GM19452 (cell line): ENCODE measurements at regions not wholly inside any gene's neighbourhood (a gene's known extent, or its start where the extent isn't known, plus 50 kb on each side); places are given as distances from the start of the nearest gene placed in this dataset.

Experiments
- ATAC-seq: cut with Tn5 transposase; IDR thresholded peaks from one replicate; pipeline ENCODE4 v1.9.1; 2021; ENCODE audit not compliant: unreplicated experiment

GRCh38 chr7:130989101-130989795 is 255.2 kb upstream of the KLF14 start:
- ATAC-seq, result no peak

GRCh38 chr7:130990178-130990832 is 256.3 kb upstream of the KLF14 start:
- ATAC-seq, result no peak

GRCh38 chr7:130993671-130994365 is 259.8 kb upstream of the KLF14 start:
- ATAC-seq, result no peak

- no peak for ATAC-seq
Observed at GRCh38 chr7:130994378-130995115, 260.5 kb upstream of the KLF14 start.

- no peak for ATAC-seq
Observed at GRCh38 chr7:130995252-130996081, 261.5 kb upstream of the KLF14 start.

- no peak for ATAC-seq
Observed at GRCh38 chr7:130996205-130996832, 262.3 kb upstream of the KLF14 start.

- no peak for ATAC-seq
Observed at GRCh38 chr7:130996833-130997231, 262.8 kb upstream of the KLF14 start.

GRCh38 chr7:130998993-130999602 is 265.1 kb upstream of the KLF14 start:
- ATAC-seq, result no peak

GRCh38 chr7:130999926-131000325 is 265.9 kb upstream of the KLF14 start:
- no peak for ATAC-seq

- ATAC-seq, result no peak
Observed at GRCh38 chr7:131000389-131000788, 266.4 kb upstream of the KLF14 start.

GRCh38 chr7:131000873-131001272 is 266.9 kb upstream of the KLF14 start:
- ATAC-seq, result no peak

- no peak for ATAC-seq
Observed at GRCh38 chr7:131002600-131002999, 268.6 kb upstream of the KLF14 start.

- ATAC-seq, result no peak
Observed at GRCh38 chr7:131003634-131004033, 269.6 kb upstream of the KLF14 start.

GRCh38 chr7:131004371-131004770 is 270.4 kb upstream of the KLF14 start:
- no peak for ATAC-seq

GRCh38 chr7:131007439-131008330 is 273.7 kb upstream of the KLF14 start:
- ATAC-seq, result peak; percentile 43

GRCh38 chr7:131008840-131009711 is 275.1 kb upstream of the KLF14 start:
- ATAC-seq, result no peak

GRCh38 chr7:131010029-131010716 is 276.2 kb upstream of the KLF14 start:
- ATAC-seq, result no peak
